Activated T-helper 1 cell treated with Interleukin-2 at 50 U/mL for 16 hours (primary cell): ENCODE measurements at regions not wholly inside any gene's neighbourhood (a gene's known extent, or its start where the extent isn't known, plus 50 kb on each side); places are given as distances from the start of the nearest gene placed in this dataset.
"Not testable (repeated sequence)": the region's sequence is repeated elsewhere in the genome, so short reads cannot be mapped to it uniquely, and the experiment has no call there.

Source experiments
- DNase-seq: peaks from one replicate; pipeline ENCODE4 v3.0.0-alpha.2; 2020; ENCODE audit warnings: low read depth

GRCh38 chr2:160730296-160730995, 236.8 kb upstream of the RBMS1 start:
- DNase-seq = no peak

DNA sequence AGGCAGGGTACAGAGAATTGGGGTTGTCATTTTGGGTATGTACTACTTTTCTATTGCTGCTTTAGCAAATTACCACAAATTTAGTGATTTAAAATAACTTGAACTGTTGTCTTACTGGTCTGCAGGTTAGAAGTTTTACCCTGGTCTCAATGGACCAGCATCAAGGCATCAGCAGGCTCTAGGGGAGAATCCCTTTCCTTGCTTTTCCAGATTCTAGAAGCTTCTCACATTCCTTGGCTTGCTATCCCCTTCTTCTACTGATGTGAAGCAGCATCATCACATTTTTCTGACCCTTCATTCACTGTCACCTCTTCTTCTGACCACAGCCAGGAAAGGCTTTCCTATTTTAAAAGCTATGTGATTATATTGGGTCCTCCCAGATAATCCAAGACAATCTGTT, 237.8 kb upstream of the RBMS1 start:
- no peak for DNase-seq

DNA sequence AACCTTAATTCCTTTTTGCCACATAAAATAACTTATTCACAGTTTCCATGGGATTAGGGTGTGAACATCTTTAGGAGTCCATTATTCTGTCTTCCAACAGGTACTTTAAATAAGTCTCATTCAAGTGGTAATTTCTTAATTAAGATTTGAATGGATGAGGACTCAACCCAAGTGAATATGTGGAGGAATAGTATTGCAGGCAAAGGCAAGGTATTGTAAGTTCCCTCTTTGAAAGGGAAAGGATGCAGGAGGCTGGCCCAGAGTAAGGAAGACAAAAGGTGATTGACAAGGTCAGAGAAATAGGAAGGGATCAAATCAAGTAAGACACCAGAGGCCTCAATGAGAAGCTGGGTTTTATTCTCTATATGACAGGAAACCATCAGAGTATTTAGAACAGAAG, 238.2 kb upstream of the RBMS1 start:
- no peak for DNase-seq

DNA sequence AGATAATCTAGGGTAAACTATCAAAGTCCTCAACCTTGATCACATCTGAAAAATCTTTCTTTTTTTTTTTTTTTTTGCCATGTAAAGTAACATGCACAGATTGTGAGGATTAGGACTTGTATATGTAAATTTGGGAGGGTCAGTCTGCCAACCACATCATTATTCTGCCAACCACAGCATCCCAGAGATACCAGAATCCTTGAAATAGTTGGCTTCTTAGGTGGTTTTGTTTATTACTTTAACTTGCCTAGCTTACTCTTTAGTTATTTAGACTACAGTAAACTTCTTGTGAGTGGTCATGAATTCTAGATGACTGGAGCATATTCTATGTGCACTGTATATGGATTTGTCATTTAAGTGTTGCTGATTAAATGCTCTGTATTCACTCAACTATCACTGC, 242.1 kb upstream of the RBMS1 start:
- no peak for DNase-seq

GRCh38 chr2:160736148-160737028, 242.8 kb upstream of the RBMS1 start:
- no peak for DNase-seq

- no peak for DNase-seq
Measured at GRCh38 chr2:160737247-160737646, 243.6 kb upstream of the RBMS1 start.

- no peak for DNase-seq
Measured at GRCh38 chr2:160741271-160741670, 247.7 kb upstream of the RBMS1 start.

DNA sequence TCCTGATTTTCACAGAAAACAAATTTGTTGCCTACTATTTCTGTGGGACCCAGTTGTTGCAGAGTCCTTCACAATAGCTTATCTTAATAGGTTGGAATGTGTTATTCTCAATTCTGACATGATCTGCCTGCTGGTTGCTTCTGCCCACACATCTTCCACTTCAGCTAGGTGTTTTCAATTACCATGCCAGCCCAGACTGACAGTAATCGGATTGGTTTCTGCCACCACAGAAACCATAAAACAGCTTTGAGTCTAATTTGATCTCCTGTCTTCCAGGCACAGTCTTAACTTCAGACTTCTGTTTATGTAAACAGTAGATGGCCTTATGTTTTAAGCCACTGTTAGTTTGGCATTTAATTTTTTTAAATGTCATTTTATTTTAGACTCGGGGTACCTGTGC, 248.2 kb upstream of the RBMS1 start:
- no peak for DNase-seq

DNA sequence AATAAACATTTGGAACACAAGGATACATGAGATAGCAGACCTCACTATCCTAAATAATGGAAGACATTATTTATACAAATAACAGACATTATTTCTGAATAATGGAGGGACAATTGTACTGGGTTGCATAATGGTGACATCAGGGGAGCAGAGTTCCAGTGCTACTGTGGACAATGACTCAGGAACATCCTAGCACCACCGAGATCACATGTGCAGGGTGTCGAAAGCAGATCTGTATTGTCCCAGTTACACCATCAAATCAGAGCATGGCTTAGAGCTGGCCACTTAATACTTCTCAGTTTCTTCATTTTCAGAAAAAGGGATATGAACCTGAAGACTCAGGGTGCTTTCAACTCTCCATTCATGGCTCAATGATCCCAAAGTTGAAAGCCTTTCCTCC, 249.1 kb upstream of the RBMS1 start:
- no peak for DNase-seq

- DNase-seq = no peak
Measured at GRCh38 chr2:160747501-160748170, 254.0 kb upstream of the RBMS1 start.

DNA sequence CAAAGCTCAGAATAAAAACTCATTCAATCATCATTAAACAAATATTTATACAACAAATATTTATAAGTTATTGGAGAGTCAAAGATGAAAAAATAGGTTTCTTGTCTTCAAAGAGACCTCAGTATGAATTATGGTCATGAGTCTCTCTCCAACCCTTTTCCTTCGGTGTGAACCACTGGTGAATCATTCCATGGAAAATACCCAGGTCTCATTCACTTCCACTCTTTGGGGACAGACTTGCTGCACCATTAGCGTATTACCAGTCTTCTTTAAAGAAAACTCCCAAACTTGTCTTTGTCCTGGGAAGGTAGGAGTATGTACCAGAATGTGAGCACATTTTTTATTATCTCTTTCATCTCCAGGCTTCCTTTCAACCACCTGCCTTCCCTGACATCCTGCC, 257.4 kb upstream of the RBMS1 start:
- no peak for DNase-seq

- DNase-seq = no peak
Measured at GRCh38 chr2:160752475-160753330, 259.1 kb upstream of the RBMS1 start.

DNA sequence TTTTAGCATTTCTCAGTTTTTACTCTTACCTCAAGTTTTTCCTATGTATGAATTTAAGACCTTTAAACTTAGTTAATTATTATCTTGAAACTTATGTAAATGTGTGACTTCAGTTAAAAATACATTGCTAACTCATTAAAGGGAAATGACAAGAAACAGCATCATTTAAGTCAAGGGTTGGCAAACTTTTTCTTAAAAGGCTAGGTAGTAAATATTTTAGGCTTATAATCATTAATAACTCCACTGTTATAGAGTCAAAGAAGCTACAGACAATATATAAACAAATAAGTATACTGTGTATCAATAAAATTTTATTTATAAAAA, 259.7 kb upstream of the RBMS1 start:
- no peak for DNase-seq

DNA sequence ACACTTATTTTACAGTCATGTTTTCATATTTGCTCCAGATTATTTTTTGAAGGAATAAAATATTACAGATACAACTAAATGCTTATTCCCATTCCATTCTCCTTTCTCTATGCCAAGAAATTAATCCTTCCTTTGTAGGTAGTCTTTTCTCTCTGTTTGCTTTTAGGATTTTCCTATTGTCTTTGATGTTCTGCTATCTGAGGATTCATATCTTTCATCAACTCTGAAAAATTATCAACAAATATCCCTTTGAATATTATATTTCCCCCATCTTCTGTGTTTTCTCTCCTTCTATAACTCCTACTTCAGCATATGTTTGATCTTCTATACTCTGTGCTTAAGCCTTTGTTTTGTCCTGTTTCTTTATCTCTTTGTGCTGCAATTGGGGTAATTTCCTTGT, 260.4 kb upstream of the RBMS1 start:
- DNase-seq = no peak

GRCh38 chr2:160756481-160756880, 262.9 kb upstream of the RBMS1 start:
- no peak for DNase-seq

DNA sequence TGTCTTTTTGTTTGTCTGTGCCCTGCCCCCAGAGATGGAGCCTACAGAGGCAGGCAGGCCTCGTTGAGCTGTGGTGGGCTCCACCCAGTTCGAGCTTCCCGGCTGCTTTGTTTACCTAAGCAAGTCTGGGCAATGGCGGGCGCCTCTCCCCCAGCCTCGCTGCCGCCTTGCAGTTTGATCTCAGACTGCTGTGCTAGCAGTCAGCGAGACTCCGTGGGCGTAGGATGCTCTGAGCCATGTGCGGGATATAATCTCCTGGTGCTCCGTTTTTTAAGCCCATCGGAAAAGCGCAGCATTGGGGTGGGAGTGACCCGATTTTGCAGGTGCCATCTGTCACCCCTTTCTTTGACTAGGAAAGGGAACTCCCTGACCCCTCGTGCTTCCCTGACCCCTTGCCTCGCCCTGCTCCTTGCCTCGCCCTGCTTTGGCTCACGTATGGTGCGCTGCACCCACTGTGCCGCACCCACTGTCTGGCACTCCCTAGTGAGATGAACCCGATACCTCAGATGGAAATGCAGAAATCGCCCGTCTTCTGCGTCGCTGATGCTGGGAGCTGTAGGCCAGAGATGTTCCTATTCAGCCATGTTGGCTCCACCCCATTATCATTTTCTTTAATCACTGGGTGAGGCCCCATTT, 269.0 kb upstream of the RBMS1 start:
- DNase-seq = not testable (repeated sequence)

GRCh38 chr2:160783474-160783873, 289.9 kb upstream of the RBMS1 start:
- DNase-seq = no peak

- no peak for DNase-seq
Measured at GRCh38 chr2:160784034-160784433, 290.4 kb upstream of the RBMS1 start.

DNA sequence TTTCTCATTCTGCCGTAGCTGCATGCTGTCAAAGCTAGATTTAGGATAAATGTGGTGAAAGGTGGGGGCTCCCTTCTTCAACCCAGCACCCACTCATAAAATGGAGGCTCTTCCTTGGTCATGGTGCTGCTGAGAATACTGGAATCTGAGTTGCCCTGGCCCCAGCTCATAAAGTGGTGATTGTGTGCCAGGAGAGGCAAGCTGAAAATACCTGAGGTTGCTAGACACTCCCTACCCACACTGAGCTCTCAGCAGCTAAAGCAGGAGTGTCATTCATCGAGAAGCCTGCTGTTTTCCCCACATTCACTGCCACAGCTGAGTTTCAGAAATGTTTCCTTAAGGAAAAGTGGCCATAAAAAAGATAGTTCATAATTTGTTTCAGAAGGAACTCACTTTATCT, 297.1 kb upstream of the RBMS1 start:
- DNase-seq = no peak

- DNase-seq = no peak
Measured at GRCh38 chr2:160791884-160792283, 298.3 kb upstream of the RBMS1 start.

GRCh38 chr2:160792837-160793236, 299.2 kb upstream of the RBMS1 start:
- no peak for DNase-seq

DNA sequence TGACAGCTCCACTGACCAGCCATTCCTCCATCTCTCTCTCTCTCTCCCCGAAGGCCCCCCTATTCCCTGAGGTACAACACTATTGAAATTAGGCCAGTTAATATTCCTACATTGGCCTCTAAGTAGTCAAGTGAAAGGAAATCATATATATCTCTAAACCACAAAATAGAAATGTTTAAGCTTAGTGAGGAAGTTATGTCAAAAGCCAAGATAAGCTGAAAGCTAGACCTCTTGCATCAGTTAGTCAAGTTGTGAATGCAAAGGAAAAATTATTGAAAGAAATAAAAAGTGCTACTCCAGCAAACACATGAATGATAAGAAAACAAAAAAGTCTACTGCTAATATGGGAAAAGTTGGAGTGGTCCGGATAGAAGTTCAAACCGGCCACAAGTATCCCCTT, 301.3 kb upstream of the RBMS1 start:
- no peak for DNase-seq
